Astrocyte (in vitro differentiated cells and primary cell): ENCODE measurements at regions not wholly inside any gene's neighbourhood (a gene's known extent, or its start where the extent isn't known, plus 50 kb on each side); places are given as distances from the start of the nearest gene placed in this dataset.

Experiments
- DNase-seq: peaks from one replicate; pipeline ENCODE4 v3.0.0-alpha.2; 2010; ENCODE audit warnings: low read depth
- FAIRE-seq: peaks from 2 replicates; lab custom pipeline; 2011; peaks lifted over from hg19 to GRCh38; lab: Jason Lieb, UNC
- H2AFZ ChIP-seq: 2 replicates; pipeline ENCODE4 v1.6.0; 2012; ENCODE audit warnings: low read depth, low read length, inconsistent platforms
- H3K27ac ChIP-seq: 2 replicates; pipeline ENCODE4 v1.5.1; 2011; ENCODE audit warnings: low read depth, low read length, inconsistent platforms
- H3K27me3 ChIP-seq: 2 replicates; pipeline ENCODE4 v1.6.0; 2011; ENCODE audit warnings: low read length, inconsistent platforms; ENCODE audit not compliant: insufficient read depth
- H3K36me3 ChIP-seq: 2 replicates; pipeline ENCODE4 v1.5.1; 2011; ENCODE audit warnings: low read length, inconsistent platforms; ENCODE audit not compliant: insufficient read depth
- H3K4me1 ChIP-seq: 2 replicates; pipeline ENCODE4 v1.5.1; 2011; ENCODE audit warnings: low read length, inconsistent platforms; ENCODE audit not compliant: insufficient read depth
- H3K4me2 ChIP-seq: 2 replicates; pipeline ENCODE4 v1.6.0; 2012; ENCODE audit warnings: low read length, inconsistent platforms
- H3K4me3 ChIP-seq: 2 replicates; pipeline ENCODE4 v1.5.1; 2011; ENCODE audit warnings: low read depth, mild to moderate bottlenecking, low read length, inconsistent platforms; ENCODE audit not compliant: insufficient read depth
- H3K79me2 ChIP-seq: 2 replicates; pipeline ENCODE4 v1.6.0; 2012; ENCODE audit warnings: mild to moderate bottlenecking, low read length, inconsistent platforms; ENCODE audit not compliant: insufficient read depth
- H3K9ac ChIP-seq: 2 replicates; pipeline ENCODE4 v1.6.0; 2012; ENCODE audit warnings: mild to moderate bottlenecking, low read length, inconsistent platforms
- H3K9me3 ChIP-seq: 2 replicates; pipeline ENCODE4 v1.5.1; 2012; ENCODE audit warnings: low read depth, mild to moderate bottlenecking, low read length, inconsistent platforms; ENCODE audit not compliant: insufficient read depth
- H4K20me1 ChIP-seq: 2 replicates; pipeline ENCODE4 v1.6.0; 2012; ENCODE audit warnings: low read length, inconsistent platforms; ENCODE audit not compliant: insufficient read depth
- H3K27ac Mint-ChIP-seq: one replicate; pipeline ENCODE4 v1.8.0; 2021; ENCODE audit warnings: mild to moderate bottlenecking, mixed read lengths; ENCODE audit not compliant: unreplicated experiment
- H3K27me3 Mint-ChIP-seq: one replicate; pipeline ENCODE4 v1.8.0; 2021; ENCODE audit warnings: low read depth, mixed read lengths; ENCODE audit not compliant: unreplicated experiment
- H3K36me3 Mint-ChIP-seq: one replicate; pipeline ENCODE4 v1.8.0; 2021; ENCODE audit warnings: low read depth, mixed read lengths; ENCODE audit not compliant: unreplicated experiment
- H3K4me1 Mint-ChIP-seq: one replicate; pipeline ENCODE4 v1.8.0; 2021; ENCODE audit warnings: low read depth, mixed read lengths; ENCODE audit not compliant: unreplicated experiment
- H3K4me3 Mint-ChIP-seq: one replicate; pipeline ENCODE4 v1.8.0; 2021; ENCODE audit warnings: mild to moderate bottlenecking, moderate library complexity, mixed read lengths; ENCODE audit not compliant: unreplicated experiment
- H3K9me3 Mint-ChIP-seq: one replicate; pipeline ENCODE4 v1.8.0; 2021; ENCODE audit warnings: mild to moderate bottlenecking, mixed read lengths; ENCODE audit not compliant: unreplicated experiment
- EZH2 ChIP-seq: IDR thresholded peaks from 2 replicates; pipeline ENCODE4 v1.6.1; 2012; ENCODE audit warnings: mild to moderate bottlenecking, low read length, inconsistent platforms; ENCODE audit not compliant: insufficient read depth
- TF ChIP-seq, protein P1 (sequence below): IDR thresholded peaks from 2 replicates; pipeline ENCODE4 v1.5.1; 2011; ENCODE audit warnings: low read depth, mild to moderate bottlenecking, inconsistent platforms, low read length, moderate library complexity; ENCODE audit not compliant: insufficient read depth

DNA sequence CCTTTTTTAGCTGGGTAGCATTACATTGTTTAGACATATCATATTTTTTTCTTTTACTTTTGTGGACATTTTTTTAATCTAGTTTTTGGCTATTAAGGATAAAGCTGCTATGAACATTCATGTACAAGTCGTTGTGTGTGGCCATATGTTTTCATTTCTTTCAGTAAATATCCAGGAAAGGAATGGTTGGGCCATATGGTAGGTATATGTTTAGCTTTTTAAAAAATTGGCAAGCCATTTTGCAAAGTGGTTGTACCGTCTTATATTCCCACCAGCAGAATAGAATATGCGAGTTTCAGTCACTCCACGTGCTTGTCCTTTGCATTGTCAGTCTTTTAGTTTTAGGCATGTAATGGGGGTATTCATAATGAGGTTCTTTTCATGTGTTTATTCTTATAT, 106.3 kb upstream of the NOX3 start:
- no peak overlapping the region for H3K4me3 ChIP-seq
- H3K9me3 ChIP-seq: no peaks in the 10 kb centered on the region
- H3K79me2 ChIP-seq: no peaks in the 10 kb centered on the region
- FAIRE-seq (no peak), DNase-seq (no peak)
- Mint-ChIP-seq H3K4me1 (no peaks in the 10 kb centered on the region), H3K27me3 (no peaks in the 10 kb centered on the region), H3K4me3 (no peak overlapping the region), H3K36me3 (no peaks in the 10 kb centered on the region), H3K9me3 (no peaks in the 10 kb centered on the region), H3K27ac (no peak overlapping the region)
- H4K20me1 ChIP-seq: no peaks in the 10 kb centered on the region
- no peaks in the 10 kb centered on the region for H3K27me3 ChIP-seq
- TF ChIP-seq EZH2: no peak
- TF ChIP-seq, protein P1, sequence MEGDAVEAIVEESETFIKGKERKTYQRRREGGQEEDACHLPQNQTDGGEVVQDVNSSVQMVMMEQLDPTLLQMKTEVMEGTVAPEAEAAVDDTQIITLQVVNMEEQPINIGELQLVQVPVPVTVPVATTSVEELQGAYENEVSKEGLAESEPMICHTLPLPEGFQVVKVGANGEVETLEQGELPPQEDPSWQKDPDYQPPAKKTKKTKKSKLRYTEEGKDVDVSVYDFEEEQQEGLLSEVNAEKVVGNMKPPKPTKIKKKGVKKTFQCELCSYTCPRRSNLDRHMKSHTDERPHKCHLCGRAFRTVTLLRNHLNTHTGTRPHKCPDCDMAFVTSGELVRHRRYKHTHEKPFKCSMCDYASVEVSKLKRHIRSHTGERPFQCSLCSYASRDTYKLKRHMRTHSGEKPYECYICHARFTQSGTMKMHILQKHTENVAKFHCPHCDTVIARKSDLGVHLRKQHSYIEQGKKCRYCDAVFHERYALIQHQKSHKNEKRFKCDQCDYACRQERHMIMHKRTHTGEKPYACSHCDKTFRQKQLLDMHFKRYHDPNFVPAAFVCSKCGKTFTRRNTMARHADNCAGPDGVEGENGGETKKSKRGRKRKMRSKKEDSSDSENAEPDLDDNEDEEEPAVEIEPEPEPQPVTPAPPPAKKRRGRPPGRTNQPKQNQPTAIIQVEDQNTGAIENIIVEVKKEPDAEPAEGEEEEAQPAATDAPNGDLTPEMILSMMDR: no peak
- no peak overlapping the region for H3K27ac ChIP-seq
- no peaks in the 10 kb centered on the region for H3K36me3 ChIP-seq
- no peak overlapping the region for H3K9ac ChIP-seq
- no peaks in the 10 kb centered on the region for H3K4me1 ChIP-seq
- no peak overlapping the region for H3K4me2 ChIP-seq
- no peak overlapping the region for H2AFZ ChIP-seq

DNA sequence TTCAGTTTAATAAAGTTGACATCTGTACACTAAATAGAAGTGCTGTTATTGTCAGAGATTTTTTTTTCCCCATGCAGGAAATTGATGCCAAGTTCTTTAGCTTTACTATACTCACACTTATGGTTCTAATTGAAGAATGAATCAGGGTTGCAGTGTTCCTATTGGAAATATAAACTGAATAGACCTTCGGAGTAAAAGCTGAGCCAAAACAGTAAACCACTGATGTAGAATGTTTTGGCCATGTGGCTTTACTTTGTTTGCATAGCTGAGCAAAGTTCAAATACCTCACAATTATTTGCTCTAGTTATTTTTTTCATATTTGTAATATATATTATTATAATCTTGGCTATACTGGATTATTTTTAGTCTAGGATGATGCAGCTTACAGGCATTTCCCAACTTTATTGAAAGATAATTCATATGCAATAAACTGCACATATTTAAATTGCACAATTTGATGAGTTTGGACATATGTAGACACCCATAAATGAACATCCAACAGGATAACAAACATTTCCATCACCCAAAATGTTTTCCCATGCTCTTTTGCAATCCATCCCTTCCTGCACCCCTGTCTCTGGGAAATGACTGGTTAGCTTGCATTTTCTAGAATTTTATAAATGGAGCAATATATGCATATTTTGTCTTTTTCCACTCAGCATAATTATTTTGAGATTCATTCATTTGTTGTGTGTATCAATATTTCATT, 105.8 kb upstream of the NOX3 start:
- Mint-ChIP-seq H3K27me3 (no peaks in the 10 kb centered on the region), H3K4me3 (no peak overlapping the region), H3K36me3 (no peaks in the 10 kb centered on the region), H3K9me3 (no peaks in the 10 kb centered on the region), H3K27ac (no peak overlapping the region), H3K4me1 (no peaks in the 10 kb centered on the region)
- Histone ChIP-seq H3K9ac (no peak overlapping the region), H3K4me3 (no peak overlapping the region), H3K27ac (no peak overlapping the region), H4K20me1 (no peaks in the 10 kb centered on the region), H3K79me2 (no peaks in the 10 kb centered on the region), H3K4me1 (no peaks in the 10 kb centered on the region), H3K27me3 (no peaks in the 10 kb centered on the region), H2AFZ (no peak overlapping the region), H3K9me3 (no peaks in the 10 kb centered on the region), H3K36me3 (no peaks in the 10 kb centered on the region), H3K4me2 (no peak overlapping the region)
- DNase-seq (peak; percentile 3), FAIRE-seq (no peak)
- no peak for TF ChIP-seq EZH2
- TF ChIP-seq, protein P1: no peak

DNA sequence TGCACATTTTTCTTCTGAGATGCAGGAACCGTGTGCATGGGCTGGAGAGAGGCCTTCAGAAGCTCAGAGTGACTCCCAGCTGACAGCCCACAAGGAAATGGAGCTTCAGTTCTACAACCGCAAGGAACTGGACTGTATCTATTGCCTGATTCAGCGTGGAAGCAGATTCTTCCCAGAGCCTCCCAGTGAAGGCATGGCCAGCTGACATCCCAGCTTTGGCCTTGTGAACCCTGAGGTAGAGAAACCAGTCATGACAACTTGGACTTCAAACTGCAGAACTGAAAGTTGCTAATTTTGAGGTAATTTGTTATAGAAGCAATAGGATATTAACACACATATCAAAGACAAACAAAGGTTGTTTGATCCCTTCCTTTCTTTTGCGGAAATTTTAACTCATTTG, 94.3 kb upstream of the NOX3 start:
- no peak overlapping the region for H3K4me3 Mint-ChIP-seq
- no peak for DNase-seq
- Histone ChIP-seq H2AFZ (no peak overlapping the region), H3K79me2 (no peaks in the 10 kb centered on the region), H3K27ac (no peak overlapping the region), H3K4me1 (no peaks in the 10 kb centered on the region), H4K20me1 (no peaks in the 10 kb centered on the region), H3K4me3 (no peak overlapping the region), H3K9ac (no peak overlapping the region), H3K9me3 (no peaks in the 10 kb centered on the region), H3K4me2 (no peak overlapping the region), H3K27me3 (no peaks in the 10 kb centered on the region), H3K36me3 (no peaks in the 10 kb centered on the region)
- no peak overlapping the region for H3K27ac Mint-ChIP-seq
- H3K9me3 Mint-ChIP-seq: no peaks in the 10 kb centered on the region
- TF ChIP-seq EZH2: no peak
- TF ChIP-seq, protein P1: no peak
- no peak for FAIRE-seq
- H3K27me3 Mint-ChIP-seq: no peaks in the 10 kb centered on the region
- H3K36me3 Mint-ChIP-seq: no peaks in the 10 kb centered on the region
- H3K4me1 Mint-ChIP-seq: no peaks in the 10 kb centered on the region
